ENCODE measurements at regions not wholly inside any gene's neighbourhood (a gene's known extent, or its start where the extent isn't known, plus 50 kb on each side); places are given as distances from the start of the nearest gene placed in this dataset.

DNA sequence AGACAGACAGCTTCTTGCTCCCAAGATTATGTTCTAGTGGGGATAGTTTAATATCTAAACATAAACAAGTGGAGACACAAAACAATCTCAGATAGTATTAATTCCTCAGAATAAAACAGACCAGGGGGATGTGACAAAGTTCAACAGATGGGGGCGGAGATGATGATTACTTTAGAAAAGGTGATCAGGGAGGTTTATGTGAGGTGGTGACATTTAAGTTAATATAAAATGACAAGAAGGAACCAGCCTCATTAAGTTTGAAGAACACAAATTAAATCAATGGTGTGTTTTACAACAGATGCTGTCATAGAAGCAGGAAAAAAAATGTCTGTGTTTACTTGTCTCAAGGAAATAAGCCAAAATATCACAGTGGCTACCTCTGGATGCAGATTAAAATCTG is 119.6 kb upstream of the HMHB1 start:
- TF ChIP-seq, protein P1, sequence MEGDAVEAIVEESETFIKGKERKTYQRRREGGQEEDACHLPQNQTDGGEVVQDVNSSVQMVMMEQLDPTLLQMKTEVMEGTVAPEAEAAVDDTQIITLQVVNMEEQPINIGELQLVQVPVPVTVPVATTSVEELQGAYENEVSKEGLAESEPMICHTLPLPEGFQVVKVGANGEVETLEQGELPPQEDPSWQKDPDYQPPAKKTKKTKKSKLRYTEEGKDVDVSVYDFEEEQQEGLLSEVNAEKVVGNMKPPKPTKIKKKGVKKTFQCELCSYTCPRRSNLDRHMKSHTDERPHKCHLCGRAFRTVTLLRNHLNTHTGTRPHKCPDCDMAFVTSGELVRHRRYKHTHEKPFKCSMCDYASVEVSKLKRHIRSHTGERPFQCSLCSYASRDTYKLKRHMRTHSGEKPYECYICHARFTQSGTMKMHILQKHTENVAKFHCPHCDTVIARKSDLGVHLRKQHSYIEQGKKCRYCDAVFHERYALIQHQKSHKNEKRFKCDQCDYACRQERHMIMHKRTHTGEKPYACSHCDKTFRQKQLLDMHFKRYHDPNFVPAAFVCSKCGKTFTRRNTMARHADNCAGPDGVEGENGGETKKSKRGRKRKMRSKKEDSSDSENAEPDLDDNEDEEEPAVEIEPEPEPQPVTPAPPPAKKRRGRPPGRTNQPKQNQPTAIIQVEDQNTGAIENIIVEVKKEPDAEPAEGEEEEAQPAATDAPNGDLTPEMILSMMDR (IDR thresholded peaks at IDR 0.05; ENCODE audit: low read length) = no peak
- TF ChIP-seq EZH2 (optimal IDR thresholded peaks at IDR 0.05; ENCODE audit: low read depth, low read length) = no peak
- TF ChIP-seq EZH2phosphoT487 (IDR thresholded peaks at IDR 0.05; ENCODE audit: low read length) = no peak

Data from MM.1S (cell line).